Posterior cingulate gyrus (tissue), 11 donors: ENCODE measurements at regions not wholly inside any gene's neighbourhood (a gene's known extent, or its start where the extent isn't known, plus 50 kb on each side); places are given as distances from the start of the nearest gene placed in this dataset.
A peak's percentile ranks its signal among the peaks of the same experiment; 100 is the strongest.

Experiments used
- DNase-seq, 10 donors: peaks; one replicate each; pipeline versions ENCODE4 v3.0.0 to v3.0.0-alpha.2; 2020 to 2021; ENCODE audit warnings: mixed read lengths in 3 of 10
- intact Hi-C: fragments of 100-400 bp; cut with DNase I; formaldehyde crosslinking; loops from one replicate; pipeline ENCODE4 v1.15.1; 2023

- intact Hi-C loops, result no loop called here
- DNase-seq, result no peak
Measured at GRCh38 chr14:80381807-80382363, 170.6 kb upstream of the DIO2 start.

DNA sequence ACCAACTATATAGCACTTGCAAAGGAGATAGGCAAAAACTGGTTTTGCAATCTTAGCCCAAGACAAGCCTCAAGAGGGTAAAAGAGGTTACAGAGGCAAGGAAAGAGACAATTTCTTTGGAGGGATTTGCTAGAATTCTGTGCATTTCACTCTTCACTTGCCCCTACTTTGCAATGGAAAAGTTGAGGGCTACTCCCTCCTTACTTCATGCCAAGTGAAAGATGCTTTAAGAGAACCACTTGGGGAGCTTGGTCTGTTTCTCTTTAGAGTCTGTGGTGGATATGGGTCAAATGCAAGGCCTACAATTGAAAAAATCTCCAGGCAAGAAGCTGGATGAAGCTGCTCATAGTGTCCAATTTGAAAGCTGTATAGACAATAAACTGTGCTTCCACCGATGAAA lies 167.7 kb upstream of the DIO2 start:
- intact Hi-C loops, result no loop called here
- no peak for DNase-seq

DNA sequence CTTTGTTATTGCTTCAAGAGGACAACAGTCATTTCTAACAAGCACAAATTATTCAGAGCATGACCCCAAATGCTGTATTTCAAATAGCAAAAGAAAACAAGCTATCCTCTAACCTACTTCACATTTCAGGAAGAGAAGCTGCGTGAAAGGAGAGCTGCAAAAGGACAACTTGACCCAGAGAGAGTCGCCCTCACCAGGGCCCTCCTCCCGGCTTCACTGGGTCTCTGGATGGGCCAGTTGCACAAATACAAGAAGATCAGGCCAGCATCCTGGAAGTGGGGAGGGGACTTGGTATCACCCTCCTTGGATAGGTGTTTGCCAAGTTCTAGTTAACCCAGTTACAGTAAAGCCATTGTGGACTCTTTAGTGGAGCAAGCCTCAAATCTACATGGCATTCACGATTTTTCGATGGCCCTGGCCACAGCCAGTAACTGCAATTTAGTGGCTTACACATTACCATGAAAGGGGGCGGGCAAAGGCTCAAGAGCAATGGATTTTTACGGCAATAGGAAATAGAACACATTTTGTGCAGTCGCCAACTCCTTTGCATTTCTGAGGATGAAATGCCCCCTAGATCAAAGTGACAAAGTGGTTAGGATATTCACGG lies 166.9 kb upstream of the DIO2 start:
- intact Hi-C loops, result no loop called here
- DNase-seq, result peak in 2 of 10 donors; percentile 12 to 18

DNA sequence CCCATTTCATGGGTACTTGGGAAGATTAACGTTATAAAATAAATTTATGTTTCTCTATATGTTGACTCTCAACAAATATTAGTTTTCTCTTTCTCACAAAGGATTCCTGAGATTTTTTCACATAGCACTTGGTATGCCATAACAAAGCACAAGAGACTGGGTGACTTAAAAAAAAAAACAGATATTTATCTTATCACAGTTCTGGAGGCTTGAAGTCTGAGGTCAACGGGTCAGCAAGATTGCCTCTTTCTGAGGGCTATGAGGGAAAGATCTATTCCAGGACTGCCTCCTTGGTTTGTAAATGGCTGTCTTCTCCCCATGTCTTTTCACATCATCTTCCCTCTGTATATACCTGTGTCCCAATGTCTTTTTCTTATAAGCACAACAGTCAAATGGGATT lies 153.5 kb upstream of the DIO2 start:
- no peak for DNase-seq
- intact Hi-C loops, result no loop called here

GRCh38 chr14:80364274-80364673 lies 153.0 kb upstream of the DIO2 start:
- intact Hi-C loops, result no loop called here
- no peak for DNase-seq

DNA sequence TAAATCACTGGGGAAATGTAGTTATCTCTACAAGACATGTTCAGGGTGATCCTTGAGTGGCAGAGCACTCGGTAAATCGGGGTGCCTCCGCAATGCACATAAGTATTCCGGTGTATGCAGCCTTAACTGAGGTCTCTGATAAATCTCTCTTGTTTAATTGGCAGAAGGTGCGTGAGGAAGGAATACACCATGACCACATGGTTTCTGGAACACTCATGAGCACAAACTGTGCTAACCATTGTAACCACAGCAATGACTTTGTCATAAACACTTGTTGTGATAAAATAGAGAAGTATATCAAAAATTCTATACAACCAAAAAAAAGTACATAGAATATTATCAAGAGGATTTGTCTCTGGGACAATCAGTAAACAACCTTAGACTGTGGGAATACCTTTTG lies 146.8 kb upstream of the DIO2 start:
- intact Hi-C loops, result no loop called here
- DNase-seq, result no peak

GRCh38 chr14:80356413-80356812 lies 145.1 kb upstream of the DIO2 start:
- intact Hi-C loops, result no loop called here
- DNase-seq, result peak in 1 of 10 donors; percentile 7

DNA sequence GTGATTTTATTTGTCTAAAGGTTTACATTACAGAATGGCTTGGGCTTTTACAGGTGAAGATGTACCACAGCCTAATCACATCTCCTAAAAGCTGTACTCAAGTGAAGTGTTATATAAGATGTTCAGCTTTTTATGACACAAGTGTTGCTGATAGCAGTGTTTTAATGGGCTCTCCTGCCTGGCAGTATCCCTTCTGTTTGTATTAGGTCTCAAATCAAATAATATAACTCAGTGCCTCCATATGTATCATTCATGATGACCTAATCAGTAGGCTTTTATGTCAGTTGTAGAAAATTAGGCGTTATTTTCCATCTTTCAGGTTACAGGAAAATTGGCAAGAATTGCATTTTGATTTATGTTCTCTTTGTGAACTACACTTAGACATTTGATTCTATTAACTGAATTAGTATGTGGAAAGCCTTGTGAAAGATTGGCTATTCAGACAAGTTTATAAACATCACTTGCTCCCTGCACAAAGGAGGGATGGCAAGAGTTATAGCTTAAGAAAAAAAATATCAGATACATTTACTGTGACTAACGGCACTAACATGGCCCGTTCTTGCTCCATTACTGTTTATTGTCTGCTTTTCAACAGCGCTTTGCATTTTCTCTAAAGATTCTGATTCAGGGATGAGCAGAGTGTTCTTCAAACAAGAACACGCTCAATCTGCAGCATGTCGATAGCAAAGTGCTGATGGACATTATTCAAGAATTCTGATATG lies 143.7 kb upstream of the DIO2 start:
- DNase-seq, result no peak
- intact Hi-C loops, result no loop called here

- intact Hi-C loops, result no loop called here
- DNase-seq, result no peak
Measured at GRCh38 chr14:80352471-80352870, 141.2 kb upstream of the DIO2 start.

GRCh38 chr14:80350707-80351106 lies 139.4 kb upstream of the DIO2 start:
- intact Hi-C loops, result no loop called here
- DNase-seq, result no peak

GRCh38 chr14:80346395-80346794 lies 135.1 kb upstream of the DIO2 start:
- intact Hi-C loops, result no loop called here
- no peak for DNase-seq

GRCh38 chr14:80344208-80344607 lies 132.9 kb upstream of the DIO2 start:
- DNase-seq, result no peak
- intact Hi-C loops, result no loop called here

DNA sequence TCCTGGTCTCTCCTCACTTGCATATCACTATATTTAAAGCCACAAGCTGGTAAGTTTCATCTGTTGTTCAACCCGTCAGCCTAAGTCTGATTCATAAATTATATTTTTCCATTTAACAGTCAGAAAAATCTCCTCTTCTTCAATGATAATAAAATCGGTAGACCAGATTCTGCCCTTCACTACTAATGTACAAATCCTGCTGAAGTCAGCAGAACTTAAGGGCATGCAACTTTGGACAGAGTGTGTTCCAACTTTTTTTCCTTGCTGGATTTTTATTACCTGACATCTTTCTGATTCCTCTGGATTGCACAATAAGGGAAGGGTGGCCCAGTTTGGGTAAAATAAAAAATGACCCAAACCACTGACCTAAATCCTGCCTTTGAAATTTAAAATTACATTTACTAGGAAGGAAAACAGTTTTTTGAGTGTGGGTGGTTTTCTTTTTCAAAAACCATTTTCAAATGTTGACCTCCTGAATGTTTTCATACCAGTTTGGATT lies 125.4 kb upstream of the DIO2 start:
- no peak for DNase-seq
- intact Hi-C loops, result no loop called here

DNA sequence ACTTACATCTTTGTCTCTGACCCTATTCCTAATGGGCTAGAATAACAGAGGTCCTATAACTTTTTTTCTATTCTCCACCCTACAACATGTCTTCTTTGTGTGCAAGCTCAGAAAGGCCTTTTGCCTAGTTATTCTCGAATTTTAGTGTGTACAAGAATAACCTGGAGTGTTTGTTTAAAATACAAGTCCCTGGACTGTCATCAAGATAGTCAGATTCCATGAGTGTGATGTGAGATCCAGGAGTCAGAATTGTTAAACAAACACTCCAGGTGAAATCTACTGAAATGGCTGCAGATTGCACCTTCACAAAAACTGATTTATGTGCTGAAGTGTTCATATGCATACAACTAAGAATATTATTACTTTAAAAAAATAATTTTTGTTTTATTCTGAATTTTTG lies 114.4 kb upstream of the DIO2 start:
- no peak for DNase-seq
- intact Hi-C loops, result no loop called here

DNA sequence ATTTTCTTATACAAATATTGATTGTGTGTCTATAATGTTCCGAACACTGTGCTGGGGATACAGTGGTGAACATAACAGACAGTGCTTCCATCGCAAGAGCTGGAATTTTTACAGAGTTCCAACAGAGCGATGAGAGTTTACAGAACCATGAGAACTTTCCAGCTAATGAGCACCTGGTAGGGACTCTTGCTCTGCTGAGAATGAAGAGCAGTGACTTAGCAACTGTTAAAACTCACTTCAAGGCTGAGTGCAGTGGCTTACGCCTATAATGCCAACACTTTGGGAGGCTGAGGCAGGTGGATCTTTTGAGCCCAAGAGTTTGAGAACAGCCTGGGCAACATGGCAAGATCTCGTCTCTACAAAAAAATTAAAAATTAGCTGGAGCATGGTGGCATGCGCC lies 113.8 kb upstream of the DIO2 start:
- DNase-seq, result no peak
- intact Hi-C loops, result no loop called here

DNA sequence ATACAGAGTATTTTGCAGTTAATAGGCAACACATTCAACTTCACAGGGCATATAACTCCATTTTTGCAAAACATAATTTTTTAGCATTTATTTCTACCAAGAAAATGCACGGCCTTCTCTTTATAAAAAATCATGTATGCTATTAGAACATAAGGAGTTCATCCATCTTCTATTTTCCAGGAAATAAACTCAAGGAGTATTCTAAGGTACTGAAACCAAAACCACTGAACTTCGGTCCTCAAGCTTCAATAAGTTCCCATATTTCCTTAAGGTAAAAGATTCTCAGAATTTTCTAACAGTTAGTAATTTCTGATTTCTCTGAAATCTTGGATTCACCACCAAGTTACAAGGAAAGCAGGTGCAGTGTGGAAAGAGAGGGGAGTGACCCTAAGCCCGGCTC lies 113.3 kb upstream of the DIO2 start:
- no peak for DNase-seq
- intact Hi-C loops, result no loop called here

- intact Hi-C loops, result no loop called here
- DNase-seq, result no peak
Measured at GRCh38 chr14:80323038-80323665, 111.8 kb upstream of the DIO2 start.

- DNase-seq, result no peak
Measured at GRCh38 chr14:80316441-80316840, 105.1 kb upstream of the DIO2 start.

DNA sequence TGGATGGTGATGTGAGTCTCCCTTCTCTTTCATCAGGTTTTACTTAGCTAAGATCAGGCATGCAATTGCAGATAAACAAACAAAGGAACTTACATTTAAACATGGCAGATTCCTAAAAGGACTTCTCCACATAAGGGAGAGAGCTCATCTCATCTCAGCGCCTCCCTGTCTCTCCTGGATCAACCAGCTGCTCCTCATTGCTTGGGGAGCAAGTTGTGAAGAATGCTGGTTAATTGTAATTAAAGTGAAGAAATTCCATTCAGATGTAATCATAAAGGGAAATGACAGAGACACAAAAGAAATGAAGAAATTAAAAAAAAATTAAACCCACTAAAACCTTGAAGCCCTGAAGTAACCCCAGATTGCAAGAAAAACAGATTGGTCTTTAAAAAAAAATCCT lies 104.4 kb upstream of the DIO2 start:
- DNase-seq, result no peak
- intact Hi-C loops, result no loop called here

More at GRCh38 chr14:80316441-80316840, 105.1 kb upstream of the DIO2 start:
- intact Hi-C loops, result no loop called here

DNA sequence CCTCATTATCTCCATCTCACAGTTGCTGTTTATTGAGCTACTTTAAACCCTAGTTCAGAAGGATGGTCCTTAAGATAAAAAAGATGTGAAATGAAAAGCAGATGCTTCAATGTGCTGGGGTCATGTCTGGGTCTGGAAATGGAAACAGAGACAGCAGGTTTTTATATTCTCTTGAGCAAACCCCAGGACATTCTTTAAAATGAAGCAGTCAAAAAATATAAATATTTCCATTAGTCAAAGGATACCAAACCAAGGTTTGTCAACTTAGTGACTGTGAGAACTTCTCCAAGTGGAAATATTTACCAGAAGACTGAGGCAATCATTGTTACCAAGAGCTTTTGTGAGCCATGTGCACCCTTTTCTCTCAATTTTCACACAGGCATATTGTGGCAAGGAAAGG lies 102.5 kb upstream of the DIO2 start:
- intact Hi-C loops, result no loop called here
- no peak for DNase-seq

GRCh38 chr14:80310938-80311750 lies 99.8 kb upstream of the DIO2 start:
- intact Hi-C loops, result no loop called here
- DNase-seq, result no peak
